HUDEP-2 (cell line): ENCODE measurements at regions not wholly inside any gene's neighbourhood (a gene's known extent, or its start where the extent isn't known, plus 50 kb on each side); places are given as distances from the start of the nearest gene placed in this dataset.

Experiments
- DNase-seq, 76 experiments: peaks; one replicate each; lab custom pipeline; 2025; ENCODE audit not compliant: unreplicated experiment in 76 of 76; lab: John Stamatoyannopoulos, UW

DNA sequence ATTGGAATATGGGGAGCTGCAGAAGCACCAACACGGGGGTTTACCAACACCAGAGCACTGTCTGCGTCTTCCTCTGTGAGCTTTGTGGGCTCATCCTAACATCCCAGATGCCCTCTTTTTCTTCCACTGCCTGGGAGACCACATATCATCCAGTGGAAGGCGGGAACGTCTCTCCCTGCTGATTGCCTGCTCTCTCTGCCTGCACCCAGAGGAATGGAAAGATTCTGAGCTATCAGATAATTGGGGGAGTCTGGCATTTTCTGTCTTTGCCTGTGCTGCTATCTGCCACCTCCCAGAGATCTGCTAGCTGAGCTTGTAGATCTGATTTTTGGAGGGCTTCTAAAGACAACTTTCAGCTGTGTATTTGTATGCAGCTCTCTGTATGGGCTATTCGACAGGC is 166.2 kb upstream of the PLXNA2 start:
- no peak for DNase-seq

DNA sequence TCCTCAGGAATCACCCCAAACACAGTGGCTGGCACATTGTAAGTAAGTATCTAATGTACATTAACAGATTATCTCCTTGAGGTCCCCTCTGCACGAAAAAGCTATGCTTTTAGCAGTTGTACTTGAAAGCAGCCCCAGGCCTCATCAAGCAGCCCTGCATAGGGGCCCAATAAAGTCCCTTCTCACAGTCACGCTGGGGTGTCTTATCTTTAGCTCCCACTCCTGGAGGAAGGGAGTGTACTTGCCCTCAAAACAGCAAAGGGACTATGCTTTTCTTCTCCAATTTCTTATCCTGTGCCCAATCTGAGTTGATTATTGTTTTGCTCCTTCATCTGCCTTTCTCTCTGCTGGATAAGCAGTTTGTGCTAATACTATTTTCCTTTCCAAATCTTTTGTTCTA is 168.8 kb upstream of the PLXNA2 start:
- peak in 9 of 76 experiments; percentile 2 to 19 (median 4) for DNase-seq

- DNase-seq, result no peak
Observed at GRCh38 chr1:208418667-208419066, 174.5 kb upstream of the PLXNA2 start.

DNA sequence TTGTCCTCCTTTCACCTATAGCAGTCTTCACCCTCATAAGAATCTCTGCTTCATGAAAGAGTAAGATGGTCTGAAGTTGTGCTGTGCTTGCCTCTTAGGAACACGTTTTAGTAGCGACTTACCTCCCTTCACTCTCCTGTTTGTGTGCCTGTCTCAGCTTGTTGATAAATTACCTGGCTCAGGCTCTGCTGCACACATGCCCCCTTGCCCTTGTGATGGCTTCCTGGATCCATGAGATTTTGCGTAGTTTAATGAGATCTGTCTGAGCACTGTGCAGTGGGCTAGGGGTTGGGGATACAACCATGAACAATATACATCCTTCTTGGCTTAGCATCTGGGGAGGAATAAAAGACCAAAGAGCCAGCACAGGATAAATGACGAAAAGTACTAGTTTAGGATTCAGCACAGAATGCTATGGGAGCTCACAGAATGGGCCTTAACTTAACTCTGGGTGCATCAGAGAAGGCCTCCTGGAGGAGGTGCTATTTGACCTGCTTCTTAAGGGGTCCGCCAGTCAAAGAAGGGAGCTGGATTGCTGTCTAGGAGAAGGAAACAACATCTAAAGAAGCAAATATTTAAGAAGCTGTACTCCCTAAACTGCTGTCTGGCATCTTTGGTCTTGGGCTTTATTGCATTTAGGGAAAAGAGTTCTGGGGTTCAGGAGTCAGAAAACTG is 175.7 kb upstream of the PLXNA2 start:
- DNase-seq, result no peak

DNA sequence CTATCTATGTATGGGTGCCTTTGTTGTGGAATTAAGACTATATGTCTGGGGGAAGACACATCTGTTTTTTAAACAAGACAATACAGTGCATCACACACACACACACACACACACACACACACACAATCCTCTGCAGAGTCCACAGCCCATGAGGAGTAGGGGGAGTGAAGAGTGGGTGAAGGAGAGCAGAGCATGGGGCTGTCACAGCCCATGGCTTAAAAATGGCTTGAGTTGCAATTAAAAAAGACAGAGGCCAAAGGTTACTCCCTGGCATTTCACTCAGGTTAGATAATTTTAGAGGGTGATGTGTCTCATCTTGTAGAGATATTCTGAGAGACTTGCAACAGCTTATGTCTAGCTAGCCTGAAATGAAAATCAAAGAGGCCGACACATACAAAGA is 176.5 kb upstream of the PLXNA2 start:
- no peak for DNase-seq

DNA sequence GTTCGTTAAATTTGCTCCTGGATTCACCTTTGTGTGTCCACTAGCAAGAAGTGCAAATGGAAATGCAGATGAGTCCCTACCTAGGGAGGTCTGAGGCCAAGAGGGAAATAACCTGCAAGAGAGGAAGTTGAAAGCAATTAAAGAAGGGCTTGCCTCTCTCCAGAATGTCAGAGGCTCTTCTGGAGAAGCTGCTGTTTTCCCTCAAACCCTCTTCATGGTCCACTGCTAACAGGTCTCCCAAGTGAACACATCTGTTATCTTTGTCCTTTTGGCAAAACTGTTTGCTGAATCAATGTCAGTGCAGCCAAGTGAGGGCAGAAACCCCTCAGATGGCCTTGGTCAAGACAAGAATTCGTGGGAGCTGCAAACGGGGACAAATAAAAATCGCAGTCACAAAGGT is 177.3 kb upstream of the PLXNA2 start:
- DNase-seq, result no peak

GRCh38 chr1:208423526-208423925 is 179.3 kb upstream of the PLXNA2 start:
- no peak for DNase-seq

GRCh38 chr1:208425096-208425495 is 180.9 kb upstream of the PLXNA2 start:
- DNase-seq, result no peak

DNA sequence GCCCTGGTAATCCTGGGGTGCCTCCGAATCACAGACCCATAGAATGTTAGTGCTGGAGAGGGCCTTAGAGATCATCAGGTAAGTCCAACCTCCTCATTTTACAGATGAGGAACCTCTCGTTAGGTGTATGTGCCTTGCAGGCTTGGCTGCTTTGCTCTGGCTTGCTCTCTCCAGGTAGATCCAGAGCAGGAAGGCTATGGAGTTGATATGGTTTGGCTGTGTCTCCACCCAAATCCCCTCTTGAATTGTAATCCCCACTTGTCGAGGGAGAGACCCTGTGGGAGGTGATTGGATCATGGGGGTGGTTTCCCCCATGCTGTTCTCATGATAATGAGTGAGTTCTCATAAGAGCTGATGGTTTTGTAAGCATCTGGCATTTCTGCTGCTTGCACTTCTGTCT is 186.0 kb upstream of the PLXNA2 start:
- no peak for DNase-seq

GRCh38 chr1:208431721-208432120 is 187.5 kb upstream of the PLXNA2 start:
- DNase-seq, result no peak

DNA sequence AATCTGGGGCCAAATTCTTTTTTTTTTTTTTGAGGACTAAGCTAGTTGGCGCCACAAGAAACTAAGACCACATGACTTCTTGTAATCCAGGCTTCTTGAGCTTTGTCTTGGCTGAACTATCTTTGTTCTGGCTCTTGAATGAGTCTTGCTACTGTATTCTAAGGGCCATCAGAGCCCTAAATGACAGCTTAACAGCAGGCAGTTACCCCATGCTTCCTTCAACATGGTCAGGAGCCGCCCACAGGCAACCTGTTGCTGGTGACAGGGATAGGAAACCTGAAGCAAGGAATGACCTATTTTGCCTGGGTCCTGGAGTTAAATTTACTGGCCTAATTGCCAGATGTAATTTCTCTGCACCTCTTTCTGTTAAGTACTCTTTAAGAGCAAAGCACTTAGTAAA is 188.2 kb upstream of the PLXNA2 start:
- DNase-seq, result no peak

- DNase-seq, result no peak
Observed at GRCh38 chr1:208433086-208433485, 188.9 kb upstream of the PLXNA2 start.

- no peak for DNase-seq
Observed at GRCh38 chr1:208433971-208434370, 189.8 kb upstream of the PLXNA2 start.

GRCh38 chr1:208437401-208437800 is 193.2 kb upstream of the PLXNA2 start:
- no peak for DNase-seq

DNA sequence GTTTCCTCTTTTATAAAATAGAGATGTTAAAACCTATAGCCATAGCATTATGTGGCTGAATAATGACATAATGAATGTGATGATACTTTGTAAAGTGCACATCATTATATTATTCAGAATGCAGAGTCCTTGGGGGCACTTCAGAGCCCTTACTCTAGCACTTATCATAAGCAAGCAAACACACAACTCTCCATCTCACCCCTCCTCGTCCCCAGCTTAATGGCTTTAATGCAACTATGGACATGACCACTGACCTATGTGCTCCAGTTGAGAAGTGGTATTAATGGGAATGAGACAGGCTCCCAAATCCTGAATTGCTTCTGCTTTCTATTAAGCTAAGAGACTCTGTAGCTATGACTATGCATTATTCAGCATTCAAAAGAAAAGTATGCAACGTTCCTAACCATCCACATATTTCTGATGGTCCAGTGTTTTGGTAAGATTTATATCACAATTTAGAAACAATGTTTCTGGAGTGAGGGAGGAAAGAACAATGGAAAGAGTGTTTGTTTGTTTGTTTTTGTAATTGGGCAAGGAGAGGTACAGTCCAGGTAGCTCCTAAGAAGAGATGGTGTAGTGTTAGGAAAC is 194.0 kb upstream of the PLXNA2 start:
- DNase-seq, result no peak

DNA sequence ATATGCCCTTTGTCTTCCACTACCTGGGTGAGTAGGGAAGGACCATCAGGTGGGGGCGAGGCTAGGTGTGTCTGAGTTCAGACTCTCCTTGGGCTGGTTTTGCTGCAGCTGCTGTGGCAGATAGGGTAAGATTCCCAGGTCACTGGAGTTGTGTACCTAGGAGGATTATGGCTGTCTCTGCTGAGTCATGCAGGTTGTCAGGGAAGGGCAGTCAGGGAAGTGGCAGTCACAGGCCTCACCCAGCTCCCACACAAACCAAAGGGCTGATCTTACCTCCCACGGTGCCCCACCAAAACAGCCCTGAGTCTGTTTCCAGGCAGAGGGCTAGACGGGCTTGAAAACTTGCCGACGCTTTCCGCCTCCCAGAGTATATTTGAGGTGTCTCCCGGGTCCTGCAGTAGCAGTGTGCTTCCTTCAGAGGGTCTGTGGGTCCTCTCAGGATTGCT is 201.6 kb upstream of the PLXNA2 start:
- no peak for DNase-seq

DNA sequence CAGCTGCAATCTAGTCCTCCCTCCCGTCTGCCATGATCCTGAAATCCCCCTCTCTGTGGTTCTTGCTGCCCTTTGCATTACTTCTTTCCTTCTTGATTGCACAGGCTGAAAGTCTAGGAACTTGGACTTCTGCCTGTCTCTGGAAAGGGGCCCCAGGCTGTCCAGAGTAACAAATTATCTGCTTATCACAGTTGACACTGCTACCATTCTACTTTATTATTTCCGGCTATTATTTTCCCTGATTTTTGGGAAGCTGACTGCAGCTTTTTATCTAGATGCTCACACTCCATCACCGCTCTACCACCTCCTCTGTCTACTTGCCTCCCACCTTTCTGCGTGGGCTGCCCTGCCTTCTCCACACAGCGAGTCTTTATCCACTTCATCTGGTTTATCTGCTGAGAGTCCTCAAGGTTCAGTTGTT is 202.1 kb upstream of the PLXNA2 start:
- no peak for DNase-seq

DNA sequence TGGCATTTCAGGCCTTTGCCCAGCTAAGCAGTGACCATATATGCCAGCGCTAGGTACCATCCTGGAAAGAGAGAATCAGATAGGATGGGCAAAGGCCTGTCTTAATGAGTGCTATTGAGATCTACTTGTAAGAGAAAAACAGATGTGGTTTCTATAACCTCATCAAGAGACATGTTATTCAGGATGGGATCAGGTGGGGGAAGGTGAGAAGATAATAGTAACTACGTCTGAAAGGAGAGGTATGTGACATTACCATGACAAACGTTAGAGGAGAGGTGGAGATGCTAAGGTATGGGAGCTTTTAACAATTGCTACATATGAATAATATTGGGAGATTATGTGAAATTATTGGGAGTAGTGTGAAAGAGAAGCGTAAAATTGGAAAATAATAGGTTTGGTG is 204.2 kb upstream of the PLXNA2 start:
- DNase-seq, result no peak

GRCh38 chr1:208449951-208450350 is 205.8 kb upstream of the PLXNA2 start:
- no peak for DNase-seq

DNA sequence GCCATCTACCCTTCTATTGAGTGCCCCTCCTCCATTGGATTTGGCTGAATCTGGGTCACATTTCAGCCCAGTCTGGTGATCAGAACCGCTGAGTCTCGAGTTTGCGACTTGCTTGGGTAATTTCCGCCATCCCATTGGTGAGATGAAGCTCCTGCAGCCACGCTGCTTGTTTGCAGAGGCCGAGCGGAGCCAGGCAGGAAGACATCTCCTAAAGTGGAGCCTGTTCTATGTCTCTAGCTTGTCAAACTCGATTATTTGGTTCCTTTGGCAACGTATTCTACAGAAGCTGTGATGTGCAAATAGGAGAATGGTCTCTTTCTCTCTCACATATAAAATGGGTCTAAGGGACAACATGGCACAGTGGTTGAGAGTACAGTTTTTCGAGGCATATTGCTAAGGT is 206.8 kb upstream of the PLXNA2 start:
- DNase-seq, result no peak

DNA sequence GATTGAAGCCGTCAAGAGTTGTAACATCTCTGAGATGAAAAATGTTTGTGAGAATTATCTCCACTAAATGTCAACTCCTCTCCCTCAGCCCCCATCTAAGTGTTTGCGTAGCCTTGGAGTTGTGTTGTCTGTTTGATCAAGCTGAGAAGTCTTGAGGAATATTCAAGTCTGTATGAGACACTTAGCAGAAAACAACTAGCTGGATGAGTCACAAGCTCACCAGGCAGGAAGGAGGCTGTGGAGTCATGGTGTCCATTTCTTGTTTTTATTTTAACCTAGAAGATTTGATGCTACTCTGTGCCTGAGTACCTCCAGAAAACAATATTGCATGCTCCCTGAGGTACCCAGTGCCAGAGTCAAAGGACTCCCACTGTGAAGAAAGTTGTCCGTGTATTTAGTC is 211.6 kb upstream of the PLXNA2 start:
- DNase-seq, result no peak

- no peak for DNase-seq
Observed at GRCh38 chr1:208456487-208456886, 212.3 kb upstream of the PLXNA2 start.

DNA sequence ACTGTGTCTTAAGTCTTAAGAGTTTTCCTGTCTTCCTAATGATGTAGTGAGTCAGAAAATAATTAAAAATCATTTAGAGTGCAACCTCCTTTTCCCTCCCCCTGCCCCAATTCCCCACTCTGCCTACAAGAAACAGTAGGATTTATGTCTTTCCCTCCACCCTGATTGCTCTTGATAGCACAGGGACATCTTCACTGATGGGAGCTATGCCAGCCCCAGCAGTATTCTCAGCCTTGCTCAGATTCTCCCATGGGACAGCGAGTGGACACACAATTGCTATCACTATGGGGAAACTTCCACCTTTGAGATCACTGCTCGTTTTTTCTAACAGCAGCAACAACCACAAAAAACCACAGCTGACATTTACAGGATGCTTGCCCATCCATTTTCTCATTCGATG is 216.6 kb upstream of the PLXNA2 start:
- DNase-seq, result no peak
